Thyroid gland (tissue), 4 donors: ENCODE measurements at regions not wholly inside any gene's neighbourhood (a gene's known extent, or its start where the extent isn't known, plus 50 kb on each side); places are given as distances from the start of the nearest gene placed in this dataset.

Experiments used
- POLR2A ChIP-seq, 2 donors: fragments of 450-650 bp; IDR thresholded peaks; one replicate each; pipeline ENCODE4 v1.6.1; 2017; ENCODE audit warnings: antibody characterized with exemption in 2 of 2, mild to moderate bottlenecking in 2 of 2, moderate library complexity in 1 of 2
- TF ChIP-seq, protein P1 (sequence below), 6 experiments: fragments of 200-600 bp in 3 of 6; fragments of 450-650 bp in 3 of 6; sonication (generic) in 3 of 6; IDR thresholded peaks; one replicate each; pipeline ENCODE4 v1.5.1; 2016 to 2019; ENCODE audit warnings: antibody characterized with exemption in 6 of 6, mild to moderate bottlenecking in 2 of 6, inconsistent platforms in 1 of 6, moderate library complexity in 1 of 6

- TF ChIP-seq, protein P1, sequence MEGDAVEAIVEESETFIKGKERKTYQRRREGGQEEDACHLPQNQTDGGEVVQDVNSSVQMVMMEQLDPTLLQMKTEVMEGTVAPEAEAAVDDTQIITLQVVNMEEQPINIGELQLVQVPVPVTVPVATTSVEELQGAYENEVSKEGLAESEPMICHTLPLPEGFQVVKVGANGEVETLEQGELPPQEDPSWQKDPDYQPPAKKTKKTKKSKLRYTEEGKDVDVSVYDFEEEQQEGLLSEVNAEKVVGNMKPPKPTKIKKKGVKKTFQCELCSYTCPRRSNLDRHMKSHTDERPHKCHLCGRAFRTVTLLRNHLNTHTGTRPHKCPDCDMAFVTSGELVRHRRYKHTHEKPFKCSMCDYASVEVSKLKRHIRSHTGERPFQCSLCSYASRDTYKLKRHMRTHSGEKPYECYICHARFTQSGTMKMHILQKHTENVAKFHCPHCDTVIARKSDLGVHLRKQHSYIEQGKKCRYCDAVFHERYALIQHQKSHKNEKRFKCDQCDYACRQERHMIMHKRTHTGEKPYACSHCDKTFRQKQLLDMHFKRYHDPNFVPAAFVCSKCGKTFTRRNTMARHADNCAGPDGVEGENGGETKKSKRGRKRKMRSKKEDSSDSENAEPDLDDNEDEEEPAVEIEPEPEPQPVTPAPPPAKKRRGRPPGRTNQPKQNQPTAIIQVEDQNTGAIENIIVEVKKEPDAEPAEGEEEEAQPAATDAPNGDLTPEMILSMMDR (IDR thresholded peaks at IDR 0.05) = no peak
- no peak for TF ChIP-seq POLR2A (IDR thresholded peaks at IDR 0.05)
Measured at GRCh38 chr10:117450940-117451339, 75.7 kb upstream of the PDZD8 start.
